AG08396 (cell line): ENCODE measurements at regions not wholly inside any gene's neighbourhood (a gene's known extent, or its start where the extent isn't known, plus 50 kb on each side); places are given as distances from the start of the nearest gene placed in this dataset.

Source experiments
- DNase-seq: peaks from one replicate; pipeline ENCODE4 v3.0.0; 2012; ENCODE audit warnings: low spot score, mixed read lengths

DNA sequence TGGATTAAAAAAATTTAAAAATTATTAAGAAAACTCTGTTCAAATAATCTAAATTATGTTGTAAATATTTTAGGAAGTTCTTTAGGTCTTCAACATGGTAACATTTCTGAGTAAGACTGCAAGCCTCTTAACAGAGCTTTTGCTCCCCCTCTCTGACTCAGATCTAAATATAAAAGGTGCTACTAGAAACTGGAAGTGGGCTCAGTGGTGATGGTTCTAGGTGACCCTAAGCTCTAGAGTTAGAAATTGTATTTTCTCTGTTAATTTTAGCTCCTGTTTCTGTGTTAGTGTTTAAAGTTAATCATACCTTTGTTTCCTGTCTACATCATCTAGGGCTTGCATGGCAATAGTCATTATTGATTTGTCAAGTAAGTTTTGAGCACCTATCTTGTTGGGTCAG, 159.9 kb upstream of the MEIS2 start:
- no peak for DNase-seq

- no peak for DNase-seq
These were observed 161.3 kb upstream of the MEIS2 start for GRCh38 chr15:37261685-37262084.

DNA sequence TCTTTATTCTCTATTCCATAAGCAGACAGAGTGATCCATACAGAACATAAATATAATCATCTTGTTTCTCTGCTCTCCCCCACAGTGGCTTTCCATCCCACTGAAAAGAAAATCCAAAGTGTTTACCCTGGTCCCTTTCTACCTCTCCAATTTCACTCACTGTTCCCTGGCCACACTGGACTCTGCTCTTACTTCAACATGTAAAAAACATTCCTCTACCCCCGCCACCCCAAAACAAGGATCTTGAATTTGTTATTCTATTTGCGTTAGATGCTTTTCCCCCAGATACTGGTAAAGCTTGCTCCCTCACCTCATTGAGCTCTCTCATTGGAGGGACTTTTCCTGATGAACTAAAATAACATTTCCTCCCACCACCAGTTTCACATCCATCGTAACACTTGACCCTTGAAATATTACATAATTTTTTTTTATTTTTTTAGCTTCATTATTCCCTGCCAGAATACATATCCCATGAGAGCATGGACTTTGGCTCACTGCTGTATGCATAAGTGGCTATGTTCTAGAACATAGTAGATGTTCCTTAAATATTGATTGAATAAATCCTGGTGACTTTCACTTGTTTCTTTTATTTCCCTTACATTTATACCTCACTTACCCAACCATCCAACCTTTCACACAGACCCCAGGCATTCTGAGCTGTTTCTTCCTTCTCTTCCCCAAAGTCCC, 162.7 kb upstream of the MEIS2 start:
- DNase-seq: no peak

- no peak for DNase-seq
These were observed 188.9 kb upstream of the MEIS2 start for GRCh38 chr15:37289109-37289765.

- DNase-seq: no peak
These were observed 191.6 kb upstream of the MEIS2 start for GRCh38 chr15:37291920-37292319.

- DNase-seq: no peak
These were observed 197.9 kb upstream of the MEIS2 start for GRCh38 chr15:37298271-37298670.

DNA sequence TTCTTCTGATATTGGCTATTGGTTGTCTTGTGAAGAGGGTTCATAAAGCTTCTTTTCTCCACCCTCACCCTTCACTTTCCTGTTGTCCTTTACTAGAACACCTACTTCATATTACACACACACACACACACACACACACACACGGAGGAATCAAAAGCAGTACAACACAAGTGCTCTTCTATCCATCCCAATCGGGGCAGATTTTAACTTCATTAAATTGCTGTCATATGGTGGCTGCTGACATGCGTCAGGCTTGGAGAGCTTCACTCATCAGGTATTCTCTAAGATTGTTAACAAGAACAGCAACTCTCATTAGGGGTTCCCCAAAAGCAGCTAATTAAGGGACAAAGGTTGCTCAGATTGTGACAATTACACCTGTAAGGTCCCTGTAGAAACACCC, 239.1 kb upstream of the MEIS2 start:
- DNase-seq: no peak

- no peak for DNase-seq
These were observed 239.5 kb upstream of the MEIS2 start for GRCh38 chr15:37339856-37340255.

DNA sequence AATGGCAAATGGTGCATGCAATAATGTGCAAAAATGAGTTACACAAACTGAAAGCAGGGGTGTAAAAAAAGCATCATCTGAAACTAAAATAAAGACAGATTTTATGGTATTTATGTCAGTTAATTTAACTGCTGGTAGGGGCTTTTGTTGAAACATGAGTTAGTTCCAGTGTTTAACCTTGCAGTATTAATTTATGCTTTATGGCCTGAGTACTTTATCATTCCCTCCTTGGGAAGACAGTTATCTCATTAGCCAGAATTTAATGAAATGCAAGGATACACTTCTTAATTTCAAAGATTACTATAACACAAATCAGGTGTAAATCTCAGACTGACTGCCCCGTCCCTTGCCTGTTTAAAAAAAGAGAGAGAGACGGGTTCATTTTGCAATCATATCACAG, 240.1 kb upstream of the MEIS2 start:
- DNase-seq: no peak

GRCh38 chr15:37359101-37359892, 258.9 kb upstream of the MEIS2 start:
- no peak for DNase-seq

GRCh38 chr15:37359893-37360290, 259.5 kb upstream of the MEIS2 start:
- no peak for DNase-seq

DNA sequence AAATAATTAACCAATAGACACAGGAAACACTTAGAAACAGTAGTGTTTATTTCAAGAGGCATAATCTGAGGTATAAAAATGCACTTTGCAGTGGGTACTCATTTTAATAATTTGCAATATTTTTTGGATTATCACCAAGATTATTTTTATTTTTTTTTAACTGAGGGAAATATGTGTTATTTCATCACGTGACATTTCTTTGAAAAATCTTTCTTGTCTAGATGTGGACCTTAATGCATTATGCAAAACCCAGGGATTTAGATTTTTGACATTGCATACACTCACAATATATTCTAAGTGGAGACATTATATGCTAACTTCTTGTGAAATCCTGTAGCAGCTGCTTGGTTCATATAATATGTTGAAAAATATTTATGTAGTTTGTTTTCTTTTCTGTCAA, 260.4 kb upstream of the MEIS2 start:
- DNase-seq: no peak

DNA sequence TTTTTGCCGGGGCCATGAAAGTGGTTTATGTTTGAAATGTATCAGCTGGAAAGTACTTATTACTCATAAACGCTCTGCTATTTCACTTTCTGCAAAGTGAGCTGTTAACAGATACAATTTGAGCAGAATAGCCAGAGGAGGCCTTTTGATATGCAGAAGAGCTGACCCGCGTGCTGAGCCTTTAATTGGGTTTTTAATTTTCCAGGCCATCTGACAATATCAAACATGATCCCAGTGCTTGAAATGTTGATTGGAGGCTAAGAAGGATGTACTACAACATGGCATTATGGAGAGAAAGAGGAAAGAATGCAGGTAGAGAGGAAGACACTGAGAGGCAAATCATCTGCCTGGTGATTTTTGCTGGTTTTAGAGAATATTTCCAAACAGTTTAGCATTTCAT, 261.3 kb upstream of the MEIS2 start:
- DNase-seq: no peak

GRCh38 chr15:37362414-37362813, 262.1 kb upstream of the MEIS2 start:
- no peak for DNase-seq

DNA sequence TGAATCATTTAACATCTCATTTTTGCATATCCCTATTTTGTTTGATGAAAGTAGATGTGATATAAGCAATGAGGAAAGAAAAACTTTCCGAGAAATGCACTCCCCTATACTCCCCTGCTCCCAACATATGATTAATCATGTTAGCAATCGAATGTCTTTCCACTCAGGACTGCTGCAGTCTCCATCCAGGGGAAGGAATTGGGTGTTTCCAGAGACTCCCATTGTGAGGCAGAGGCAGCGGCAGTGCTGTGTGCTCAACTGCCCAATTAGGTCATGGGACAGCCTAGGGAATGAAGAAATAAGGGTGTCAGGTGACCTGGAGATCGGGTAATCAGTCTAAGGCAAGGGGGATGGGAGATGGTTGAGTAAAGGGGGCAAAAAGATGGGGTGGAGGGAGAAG, 268.6 kb upstream of the MEIS2 start:
- no peak for DNase-seq

DNA sequence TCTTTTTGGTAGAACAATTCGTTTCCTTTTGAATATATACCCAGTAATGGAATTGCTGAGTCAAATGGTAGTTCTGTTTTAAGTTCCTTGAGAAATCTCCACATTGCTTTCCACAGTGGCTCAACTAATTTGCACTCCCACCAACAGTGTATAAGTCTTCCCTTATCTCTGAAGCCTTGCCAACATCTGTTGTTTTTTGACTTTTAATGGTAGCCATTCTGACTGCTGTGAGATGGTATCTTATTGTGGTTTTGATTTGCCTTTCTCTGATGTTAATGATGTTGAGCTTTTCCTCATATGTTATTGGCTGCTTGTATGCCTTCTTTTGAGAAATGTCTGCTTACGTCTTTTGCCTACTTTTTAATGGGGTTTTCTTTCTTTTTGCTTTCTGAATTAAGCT, 270.6 kb upstream of the MEIS2 start:
- DNase-seq: no peak

DNA sequence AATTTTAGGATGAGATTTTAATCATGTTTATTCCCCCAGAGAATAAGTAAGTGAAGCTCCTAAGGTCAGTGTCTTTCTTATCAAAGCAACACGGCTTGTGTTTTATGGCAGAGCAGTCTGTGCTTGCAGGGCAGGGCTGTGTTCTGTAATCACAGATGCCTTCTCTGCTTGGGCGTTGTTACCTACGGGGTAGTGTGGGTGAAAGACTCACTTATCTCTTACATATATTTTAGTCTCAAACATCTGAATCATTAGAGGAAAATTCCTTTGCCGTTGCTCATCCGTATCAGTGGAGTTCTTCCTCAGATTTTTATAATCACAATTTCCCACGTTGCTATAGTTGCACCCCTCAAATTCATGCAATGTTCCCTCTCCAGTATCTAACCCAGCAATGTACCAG, 271.7 kb upstream of the MEIS2 start:
- no peak for DNase-seq

DNA sequence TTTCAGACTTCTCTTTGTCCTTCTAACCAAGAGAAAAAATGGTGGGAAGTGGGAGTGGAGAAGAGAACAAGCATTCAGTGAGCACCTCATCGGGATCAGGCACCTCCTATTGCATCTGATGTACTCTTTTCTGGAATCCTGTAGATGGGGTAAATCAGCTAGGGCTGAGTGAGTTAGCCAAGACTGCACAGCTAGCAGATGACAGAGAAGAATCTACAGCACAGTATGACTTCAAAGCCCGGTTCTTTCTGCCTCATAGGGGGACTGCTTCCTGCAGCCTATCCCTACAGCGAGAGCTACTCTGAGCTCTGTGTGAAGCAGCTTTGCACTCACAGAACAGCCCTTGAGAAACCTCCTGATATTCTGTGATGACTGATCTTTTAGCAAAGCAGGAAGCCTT, 275.2 kb upstream of the MEIS2 start:
- no peak for DNase-seq

DNA sequence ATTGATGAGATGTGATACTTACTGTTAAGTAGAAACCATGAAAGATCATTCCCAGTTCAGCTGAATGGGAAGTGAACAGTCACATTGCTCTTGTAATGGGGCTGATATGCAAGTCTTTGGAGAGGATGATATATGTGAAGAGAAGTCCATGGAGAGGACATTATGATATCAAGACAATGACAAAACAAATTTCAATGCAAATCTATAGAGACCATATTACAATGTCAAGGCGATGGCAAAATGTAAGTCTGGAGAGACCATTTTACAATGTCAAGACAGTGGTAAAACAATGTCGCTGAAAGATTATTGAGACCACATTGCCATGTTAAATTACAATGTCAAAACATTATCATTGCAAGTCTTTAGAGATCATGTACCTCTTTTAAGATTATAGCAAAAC, 277.1 kb upstream of the MEIS2 start:
- no peak for DNase-seq

DNA sequence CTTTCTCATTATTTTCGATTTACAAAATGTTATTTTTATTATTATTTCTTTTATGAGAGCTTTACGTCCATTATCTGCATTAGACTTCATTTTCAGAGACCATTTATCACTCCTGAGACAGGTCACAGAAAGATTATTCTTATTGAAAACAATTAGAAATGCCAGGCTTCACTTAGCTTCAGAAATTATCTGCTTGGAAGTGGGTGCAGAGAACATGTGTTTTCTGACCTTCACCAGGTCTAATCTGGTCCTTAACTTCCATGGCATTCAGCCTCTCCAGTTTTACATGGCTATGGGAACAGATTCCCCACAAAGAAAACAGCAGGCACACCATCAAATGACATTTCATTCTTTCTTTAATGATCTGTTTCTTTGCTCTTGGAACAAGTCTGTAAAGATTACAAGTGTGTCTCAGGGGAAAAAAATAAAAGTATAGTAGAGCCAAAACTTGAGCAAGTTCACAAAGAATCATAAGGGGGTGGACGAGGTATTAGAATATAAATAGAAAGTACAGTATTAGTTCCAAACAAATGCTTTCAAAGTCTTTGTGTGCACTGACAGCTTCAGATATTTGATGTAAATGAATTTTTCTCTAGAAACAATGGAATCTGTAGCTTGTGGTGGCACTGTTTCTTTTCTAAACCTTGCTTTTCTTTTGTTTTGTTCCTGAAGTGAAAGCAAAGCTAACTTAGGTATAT, 294.2 kb upstream of the MEIS2 start:
- no peak for DNase-seq

GRCh38 chr15:37395100-37395468, 294.7 kb upstream of the MEIS2 start:
- DNase-seq: no peak

DNA sequence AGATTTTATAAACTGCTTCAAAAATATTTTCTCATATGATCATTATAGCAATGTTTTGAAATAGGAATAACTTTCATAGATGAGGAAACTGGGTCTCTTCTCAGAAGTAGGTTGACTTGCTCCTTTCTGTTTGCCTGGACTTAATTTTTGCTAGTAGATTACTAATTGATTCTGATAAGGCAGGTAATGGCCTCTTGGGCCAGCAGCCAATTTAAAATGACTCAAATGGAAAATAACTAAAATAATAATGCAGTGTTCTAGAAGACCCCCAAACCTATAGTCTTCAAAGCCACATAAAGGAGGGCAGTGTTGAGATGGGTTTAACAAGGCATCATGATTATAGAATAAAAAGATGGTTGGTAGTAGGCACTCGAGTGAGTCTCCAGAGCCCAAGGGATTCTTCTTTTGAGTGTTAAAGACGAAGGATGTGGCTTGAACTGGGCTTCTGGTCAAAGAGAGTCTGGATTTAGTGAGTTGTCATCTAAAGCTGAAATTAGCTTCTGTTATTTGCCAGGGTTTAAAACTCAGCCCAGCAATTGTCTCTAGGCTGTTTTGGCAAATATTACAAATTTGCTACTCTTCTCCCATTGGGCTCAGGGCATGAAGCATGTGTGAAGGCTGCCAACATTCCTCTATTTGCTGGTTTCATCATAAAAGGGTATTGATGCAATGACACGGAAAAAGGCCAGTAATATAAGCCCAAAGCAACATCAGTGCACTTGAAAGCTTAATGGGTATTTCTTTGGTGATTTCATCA, 297.1 kb upstream of the MEIS2 start:
- no peak for DNase-seq
